Ovary (tissue), 3 donors: ENCODE measurements at regions not wholly inside any gene's neighbourhood (a gene's known extent, or its start where the extent isn't known, plus 50 kb on each side); places are given as distances from the start of the nearest gene placed in this dataset.

Experiments used
- EP300 ChIP-seq: sonication (generic); formaldehyde crosslinking; IDR thresholded peaks from one replicate; pipeline ENCODE4 v1.6.1; 2017; ENCODE audit warnings: antibody characterized with exemption
- POLR2A ChIP-seq: fragments of 450-650 bp; IDR thresholded peaks from one replicate; pipeline ENCODE4 v1.6.1; 2017; ENCODE audit warnings: antibody characterized with exemption, mild to moderate bottlenecking, moderate library complexity
- TF ChIP-seq, protein P1 (sequence below), 3 donors: fragments of 450-650 bp in 2 of 3; fragments of 200-600 bp in 1 of 3; IDR thresholded peaks; one replicate each; pipeline versions ENCODE4 v1.5.1 to v1.8.0; 2016 to 2022; ENCODE audit warnings: antibody characterized with exemption in 3 of 3, mild to moderate bottlenecking in 1 of 3
- donor health status: DM: no; HTN: no; CAD: no.

GRCh38 chr1:187070076-187070475, 241.3 kb downstream of the PLA2G4A start:
- TF ChIP-seq, protein P1, sequence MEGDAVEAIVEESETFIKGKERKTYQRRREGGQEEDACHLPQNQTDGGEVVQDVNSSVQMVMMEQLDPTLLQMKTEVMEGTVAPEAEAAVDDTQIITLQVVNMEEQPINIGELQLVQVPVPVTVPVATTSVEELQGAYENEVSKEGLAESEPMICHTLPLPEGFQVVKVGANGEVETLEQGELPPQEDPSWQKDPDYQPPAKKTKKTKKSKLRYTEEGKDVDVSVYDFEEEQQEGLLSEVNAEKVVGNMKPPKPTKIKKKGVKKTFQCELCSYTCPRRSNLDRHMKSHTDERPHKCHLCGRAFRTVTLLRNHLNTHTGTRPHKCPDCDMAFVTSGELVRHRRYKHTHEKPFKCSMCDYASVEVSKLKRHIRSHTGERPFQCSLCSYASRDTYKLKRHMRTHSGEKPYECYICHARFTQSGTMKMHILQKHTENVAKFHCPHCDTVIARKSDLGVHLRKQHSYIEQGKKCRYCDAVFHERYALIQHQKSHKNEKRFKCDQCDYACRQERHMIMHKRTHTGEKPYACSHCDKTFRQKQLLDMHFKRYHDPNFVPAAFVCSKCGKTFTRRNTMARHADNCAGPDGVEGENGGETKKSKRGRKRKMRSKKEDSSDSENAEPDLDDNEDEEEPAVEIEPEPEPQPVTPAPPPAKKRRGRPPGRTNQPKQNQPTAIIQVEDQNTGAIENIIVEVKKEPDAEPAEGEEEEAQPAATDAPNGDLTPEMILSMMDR (IDR thresholded peaks at IDR 0.05), result no peak
- TF ChIP-seq EP300 (no peak), POLR2A (no peak)
